Activated CD8-positive, alpha-beta memory T cell treated with anti-CD3 and anti-CD28 coated beads for 1 hour (primary cell): ENCODE measurements at regions not wholly inside any gene's neighbourhood (a gene's known extent, or its start where the extent isn't known, plus 50 kb on each side); places are given as distances from the start of the nearest gene placed in this dataset.

ENCODE experiments used
- DNase-seq, 2 donors: peaks; one replicate each; pipeline ENCODE4 v3.0.0-alpha.2; 2020; ENCODE audit warnings: low read depth in 1 of 2; ENCODE audit errors: extremely low read depth in 1 of 2

- no peak for DNase-seq
These were observed 285.7 kb upstream of the PKN2 start for GRCh38 chr1:88398338-88398737.

GRCh38 chr1:88399690-88400089 lies 284.4 kb upstream of the PKN2 start:
- no peak for DNase-seq

- no peak for DNase-seq
These were observed 282.8 kb upstream of the PKN2 start for GRCh38 chr1:88401313-88401712.

GRCh38 chr1:88404582-88404981 lies 279.5 kb upstream of the PKN2 start:
- no peak for DNase-seq

GRCh38 chr1:88407248-88407647 lies 276.8 kb upstream of the PKN2 start:
- no peak for DNase-seq

- DNase-seq: no peak
These were observed 262.1 kb upstream of the PKN2 start for GRCh38 chr1:88421997-88422396.

- no peak for DNase-seq
These were observed 250.5 kb upstream of the PKN2 start for GRCh38 chr1:88433556-88433955.

- no peak for DNase-seq
These were observed 249.2 kb upstream of the PKN2 start for GRCh38 chr1:88434836-88435235.

GRCh38 chr1:88441022-88441421 lies 243.1 kb upstream of the PKN2 start:
- no peak for DNase-seq

- no peak for DNase-seq
These were observed 232.2 kb upstream of the PKN2 start for GRCh38 chr1:88451856-88452255.

GRCh38 chr1:88453295-88453694 lies 230.8 kb upstream of the PKN2 start:
- DNase-seq: no peak

- no peak for DNase-seq
These were observed 229.3 kb upstream of the PKN2 start for GRCh38 chr1:88454781-88455180.

GRCh38 chr1:88455621-88456256 lies 228.3 kb upstream of the PKN2 start:
- no peak for DNase-seq

GRCh38 chr1:88457197-88457596 lies 226.9 kb upstream of the PKN2 start:
- no peak for DNase-seq

- no peak for DNase-seq
These were observed 223.1 kb upstream of the PKN2 start for GRCh38 chr1:88461007-88461406.

- no peak for DNase-seq
These were observed 222.0 kb upstream of the PKN2 start for GRCh38 chr1:88462096-88462487.

GRCh38 chr1:88462488-88463261 lies 221.4 kb upstream of the PKN2 start:
- no peak for DNase-seq

- no peak for DNase-seq
These were observed 220.6 kb upstream of the PKN2 start for GRCh38 chr1:88463401-88463985.

GRCh38 chr1:88466011-88466410 lies 218.1 kb upstream of the PKN2 start:
- DNase-seq: no peak

GRCh38 chr1:88466899-88467580 lies 217.0 kb upstream of the PKN2 start:
- no peak for DNase-seq

GRCh38 chr1:88472298-88472697 lies 211.8 kb upstream of the PKN2 start:
- no peak for DNase-seq

GRCh38 chr1:88472714-88473113 lies 211.4 kb upstream of the PKN2 start:
- DNase-seq: no peak
